ENCODE measurements at regions not wholly inside any gene's neighbourhood (a gene's known extent, or its start where the extent isn't known, plus 50 kb on each side); places are given as distances from the start of the nearest gene placed in this dataset.

- TF ChIP-seq CTCF (IDR thresholded peaks at IDR 0.05) (no peak), POLR2A (IDR thresholded peaks at IDR 0.05) (no peak)
These were observed 301.0 kb upstream of the KCNN2 start for GRCh38 chr5:114060866-114061265.
